HG03060 (cell line): ENCODE measurements at regions not wholly inside any gene's neighbourhood (a gene's known extent, or its start where the extent isn't known, plus 50 kb on each side); places are given as distances from the start of the nearest gene placed in this dataset.
"Not testable (repeated sequence)": the region's sequence is repeated elsewhere in the genome, so short reads cannot be mapped to it uniquely, and the experiment has no call there.

Experiments used
- ATAC-seq: cut with Tn5 transposase; IDR thresholded peaks from one replicate; pipeline ENCODE4 v1.9.1; 2021; ENCODE audit warnings: low read depth, moderate number of reproducible peaks; ENCODE audit not compliant: unreplicated experiment

DNA sequence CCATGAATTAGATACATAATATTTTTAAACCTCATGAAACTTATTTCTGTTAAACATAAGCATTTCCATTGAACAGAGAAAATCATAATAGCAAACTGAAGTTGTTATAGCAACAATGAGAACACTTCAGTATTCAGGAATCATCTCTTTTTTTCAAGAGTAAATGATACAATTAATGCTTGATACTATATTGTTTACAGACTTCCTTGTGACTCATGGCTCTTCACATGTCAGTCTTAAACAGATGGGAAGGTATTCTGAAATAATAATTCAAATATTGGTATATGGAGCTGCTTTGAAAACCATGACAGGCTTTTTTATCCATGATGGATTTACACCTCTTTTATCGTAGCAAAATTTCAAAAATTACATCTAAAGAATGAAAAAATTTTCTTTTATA is 226.5 kb upstream of the RBMS1 start:
- ATAC-seq = no peak

GRCh38 chr2:160721089-160722040 is 227.8 kb upstream of the RBMS1 start:
- no peak for ATAC-seq

GRCh38 chr2:160726046-160726445 is 232.4 kb upstream of the RBMS1 start:
- no peak for ATAC-seq

DNA sequence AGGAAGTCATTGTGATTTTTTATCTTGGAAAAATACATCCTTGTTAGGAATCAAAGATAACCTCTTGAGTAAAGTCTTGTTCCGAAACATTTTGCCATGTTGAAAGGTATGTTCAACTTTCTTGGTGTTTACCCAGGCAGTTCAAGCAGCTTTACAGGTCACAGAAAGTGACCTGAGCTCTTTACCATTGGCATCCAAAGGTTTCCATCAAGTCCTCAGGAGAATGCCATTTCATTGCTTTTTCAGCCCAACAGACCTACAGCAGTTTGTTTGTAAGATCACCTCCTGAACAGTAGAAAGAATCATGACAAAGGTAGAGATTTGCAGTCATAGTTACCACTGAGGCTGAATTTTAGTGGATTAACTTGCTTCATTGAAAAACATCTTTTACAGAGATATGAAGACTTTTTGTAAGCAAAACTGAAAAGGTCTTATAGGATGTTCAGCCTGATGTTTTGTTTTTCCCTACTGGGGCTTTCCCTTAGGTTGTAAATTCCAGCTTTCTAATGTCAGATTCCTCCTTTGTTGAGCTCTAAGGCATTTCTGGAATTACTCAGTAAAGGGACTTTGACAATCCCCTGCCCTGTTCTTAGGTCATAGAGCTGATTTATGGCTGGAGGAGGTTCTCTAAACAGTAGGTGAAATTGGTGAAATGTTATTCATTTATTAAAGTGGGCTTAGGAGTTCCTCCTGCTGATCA is 236.8 kb upstream of the RBMS1 start:
- no peak for ATAC-seq

DNA sequence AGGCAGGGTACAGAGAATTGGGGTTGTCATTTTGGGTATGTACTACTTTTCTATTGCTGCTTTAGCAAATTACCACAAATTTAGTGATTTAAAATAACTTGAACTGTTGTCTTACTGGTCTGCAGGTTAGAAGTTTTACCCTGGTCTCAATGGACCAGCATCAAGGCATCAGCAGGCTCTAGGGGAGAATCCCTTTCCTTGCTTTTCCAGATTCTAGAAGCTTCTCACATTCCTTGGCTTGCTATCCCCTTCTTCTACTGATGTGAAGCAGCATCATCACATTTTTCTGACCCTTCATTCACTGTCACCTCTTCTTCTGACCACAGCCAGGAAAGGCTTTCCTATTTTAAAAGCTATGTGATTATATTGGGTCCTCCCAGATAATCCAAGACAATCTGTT is 237.8 kb upstream of the RBMS1 start:
- no peak for ATAC-seq

- ATAC-seq = no peak
These were observed 238.2 kb upstream of the RBMS1 start for GRCh38 chr2:160731856-160732255.

DNA sequence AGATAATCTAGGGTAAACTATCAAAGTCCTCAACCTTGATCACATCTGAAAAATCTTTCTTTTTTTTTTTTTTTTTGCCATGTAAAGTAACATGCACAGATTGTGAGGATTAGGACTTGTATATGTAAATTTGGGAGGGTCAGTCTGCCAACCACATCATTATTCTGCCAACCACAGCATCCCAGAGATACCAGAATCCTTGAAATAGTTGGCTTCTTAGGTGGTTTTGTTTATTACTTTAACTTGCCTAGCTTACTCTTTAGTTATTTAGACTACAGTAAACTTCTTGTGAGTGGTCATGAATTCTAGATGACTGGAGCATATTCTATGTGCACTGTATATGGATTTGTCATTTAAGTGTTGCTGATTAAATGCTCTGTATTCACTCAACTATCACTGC is 242.1 kb upstream of the RBMS1 start:
- ATAC-seq = no peak

- no peak for ATAC-seq
These were observed 242.8 kb upstream of the RBMS1 start for GRCh38 chr2:160736148-160737028.

- no peak for ATAC-seq
These were observed 243.6 kb upstream of the RBMS1 start for GRCh38 chr2:160737247-160737646.

GRCh38 chr2:160741271-160741670 is 247.7 kb upstream of the RBMS1 start:
- no peak for ATAC-seq

GRCh38 chr2:160741815-160742214 is 248.2 kb upstream of the RBMS1 start:
- no peak for ATAC-seq

DNA sequence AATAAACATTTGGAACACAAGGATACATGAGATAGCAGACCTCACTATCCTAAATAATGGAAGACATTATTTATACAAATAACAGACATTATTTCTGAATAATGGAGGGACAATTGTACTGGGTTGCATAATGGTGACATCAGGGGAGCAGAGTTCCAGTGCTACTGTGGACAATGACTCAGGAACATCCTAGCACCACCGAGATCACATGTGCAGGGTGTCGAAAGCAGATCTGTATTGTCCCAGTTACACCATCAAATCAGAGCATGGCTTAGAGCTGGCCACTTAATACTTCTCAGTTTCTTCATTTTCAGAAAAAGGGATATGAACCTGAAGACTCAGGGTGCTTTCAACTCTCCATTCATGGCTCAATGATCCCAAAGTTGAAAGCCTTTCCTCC is 249.1 kb upstream of the RBMS1 start:
- no peak for ATAC-seq

- no peak for ATAC-seq
These were observed 254.0 kb upstream of the RBMS1 start for GRCh38 chr2:160747501-160748170.

- ATAC-seq = no peak
These were observed 257.4 kb upstream of the RBMS1 start for GRCh38 chr2:160751021-160751420.

DNA sequence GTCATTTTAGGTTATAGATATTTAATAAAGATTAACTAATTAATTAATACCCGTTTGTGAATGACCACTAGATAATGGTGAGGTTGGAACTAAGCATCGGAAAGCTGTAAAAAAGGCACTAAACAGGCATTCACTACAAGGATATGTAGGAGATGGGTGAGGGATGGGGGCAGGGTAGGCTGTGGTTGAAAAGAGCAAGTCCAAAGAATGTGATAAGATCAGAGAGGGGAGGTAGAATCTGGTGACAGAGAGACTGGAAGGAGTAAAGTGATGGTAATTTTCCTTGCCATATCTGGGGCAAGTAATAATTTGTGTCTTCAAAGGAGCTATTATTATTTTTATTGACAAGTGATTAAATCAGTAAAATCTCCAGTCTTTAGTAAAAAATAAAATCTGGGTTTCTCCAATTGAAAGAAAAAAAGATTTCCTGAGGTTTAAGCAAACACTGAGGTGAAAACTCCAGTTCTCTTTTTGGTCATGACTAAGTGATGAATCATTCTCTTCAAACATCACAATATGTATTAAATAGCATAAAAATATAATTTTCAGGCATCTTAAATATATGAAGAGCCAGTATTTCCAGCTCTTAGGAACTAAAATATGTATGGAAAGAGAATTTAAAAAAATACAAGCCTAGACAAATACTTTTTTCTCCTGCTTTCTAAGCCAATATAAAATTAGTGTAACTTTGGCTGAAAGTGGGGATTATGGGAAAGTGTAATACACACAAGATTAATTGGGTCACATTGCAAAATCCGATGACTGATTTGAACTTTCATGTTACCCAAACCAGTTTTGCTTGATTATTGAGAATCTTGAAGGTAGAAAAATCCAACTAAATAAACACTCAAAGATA is 259.1 kb upstream of the RBMS1 start:
- no peak for ATAC-seq

DNA sequence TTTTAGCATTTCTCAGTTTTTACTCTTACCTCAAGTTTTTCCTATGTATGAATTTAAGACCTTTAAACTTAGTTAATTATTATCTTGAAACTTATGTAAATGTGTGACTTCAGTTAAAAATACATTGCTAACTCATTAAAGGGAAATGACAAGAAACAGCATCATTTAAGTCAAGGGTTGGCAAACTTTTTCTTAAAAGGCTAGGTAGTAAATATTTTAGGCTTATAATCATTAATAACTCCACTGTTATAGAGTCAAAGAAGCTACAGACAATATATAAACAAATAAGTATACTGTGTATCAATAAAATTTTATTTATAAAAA is 259.7 kb upstream of the RBMS1 start:
- no peak for ATAC-seq

DNA sequence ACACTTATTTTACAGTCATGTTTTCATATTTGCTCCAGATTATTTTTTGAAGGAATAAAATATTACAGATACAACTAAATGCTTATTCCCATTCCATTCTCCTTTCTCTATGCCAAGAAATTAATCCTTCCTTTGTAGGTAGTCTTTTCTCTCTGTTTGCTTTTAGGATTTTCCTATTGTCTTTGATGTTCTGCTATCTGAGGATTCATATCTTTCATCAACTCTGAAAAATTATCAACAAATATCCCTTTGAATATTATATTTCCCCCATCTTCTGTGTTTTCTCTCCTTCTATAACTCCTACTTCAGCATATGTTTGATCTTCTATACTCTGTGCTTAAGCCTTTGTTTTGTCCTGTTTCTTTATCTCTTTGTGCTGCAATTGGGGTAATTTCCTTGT is 260.4 kb upstream of the RBMS1 start:
- no peak for ATAC-seq

- no peak for ATAC-seq
These were observed 262.9 kb upstream of the RBMS1 start for GRCh38 chr2:160756481-160756880.

DNA sequence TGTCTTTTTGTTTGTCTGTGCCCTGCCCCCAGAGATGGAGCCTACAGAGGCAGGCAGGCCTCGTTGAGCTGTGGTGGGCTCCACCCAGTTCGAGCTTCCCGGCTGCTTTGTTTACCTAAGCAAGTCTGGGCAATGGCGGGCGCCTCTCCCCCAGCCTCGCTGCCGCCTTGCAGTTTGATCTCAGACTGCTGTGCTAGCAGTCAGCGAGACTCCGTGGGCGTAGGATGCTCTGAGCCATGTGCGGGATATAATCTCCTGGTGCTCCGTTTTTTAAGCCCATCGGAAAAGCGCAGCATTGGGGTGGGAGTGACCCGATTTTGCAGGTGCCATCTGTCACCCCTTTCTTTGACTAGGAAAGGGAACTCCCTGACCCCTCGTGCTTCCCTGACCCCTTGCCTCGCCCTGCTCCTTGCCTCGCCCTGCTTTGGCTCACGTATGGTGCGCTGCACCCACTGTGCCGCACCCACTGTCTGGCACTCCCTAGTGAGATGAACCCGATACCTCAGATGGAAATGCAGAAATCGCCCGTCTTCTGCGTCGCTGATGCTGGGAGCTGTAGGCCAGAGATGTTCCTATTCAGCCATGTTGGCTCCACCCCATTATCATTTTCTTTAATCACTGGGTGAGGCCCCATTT is 269.0 kb upstream of the RBMS1 start:
- not testable (repeated sequence) for ATAC-seq
